Activated CD4-positive, CD25-positive, alpha-beta regulatory T cell treated with anti-CD3 and anti-CD28 coated beads, Interleukin-2, amount 50 U/mL, for 24 hours (primary cell): ENCODE measurements at regions not wholly inside any gene's neighbourhood (a gene's known extent, or its start where the extent isn't known, plus 50 kb on each side); places are given as distances from the start of the nearest gene placed in this dataset.
"Not testable (repeated sequence)": the region's sequence is repeated elsewhere in the genome, so short reads cannot be mapped to it uniquely, and the experiment has no call there.

Experiments
- ATAC-seq, 2 donors: fragments of 150-1000 bp; cut with Tn5 transposase; one replicate each; pipeline ENCODE4 v1.10.0; 2021; ENCODE audit warnings: mild to moderate bottlenecking in 1 of 2, moderate library complexity in 1 of 2

GRCh38 chr11:87754685-87755084, 420.6 kb downstream of the RAB38 start:
- no peak for ATAC-seq

- ATAC-seq = no peak
Observed at GRCh38 chr11:87753143-87753542, 422.1 kb downstream of the RAB38 start.

- no peak for ATAC-seq
Observed at GRCh38 chr11:87743007-87743406, 432.2 kb downstream of the RAB38 start.

- ATAC-seq = no peak
Observed at GRCh38 chr11:87740968-87741367, 434.3 kb downstream of the RAB38 start.

- ATAC-seq = no peak
Observed at GRCh38 chr11:87740451-87740850, 434.8 kb downstream of the RAB38 start.

- ATAC-seq = no peak
Observed at GRCh38 chr11:87739766-87740165, 435.5 kb downstream of the RAB38 start.

GRCh38 chr11:87739261-87739660, 436.0 kb downstream of the RAB38 start:
- no peak for ATAC-seq

- no peak for ATAC-seq
Observed at GRCh38 chr11:87736928-87737327, 438.3 kb downstream of the RAB38 start.

GRCh38 chr11:87726506-87726905, 448.7 kb downstream of the RAB38 start:
- ATAC-seq = no peak

GRCh38 chr11:87724358-87724757, 450.9 kb downstream of the RAB38 start:
- ATAC-seq = no peak

GRCh38 chr11:87722756-87723565, 452.3 kb downstream of the RAB38 start:
- no peak for ATAC-seq

- no peak for ATAC-seq
Observed at GRCh38 chr11:87719326-87720073, 455.7 kb downstream of the RAB38 start.

GRCh38 chr11:87712802-87713202, 462.4 kb downstream of the RAB38 start:
- ATAC-seq = no peak

GRCh38 chr11:87712391-87712790, 462.9 kb downstream of the RAB38 start:
- no peak for ATAC-seq

GRCh38 chr11:87703589-87703988, 471.7 kb downstream of the RAB38 start:
- not testable (repeated sequence) for ATAC-seq

GRCh38 chr11:87675993-87676392, 499.2 kb downstream of the RAB38 start:
- no peak for ATAC-seq

- no peak for ATAC-seq
Observed at GRCh38 chr11:87666730-87667129, 508.5 kb downstream of the RAB38 start.

- ATAC-seq = no peak
Observed at GRCh38 chr11:87662287-87662686, 513.0 kb downstream of the RAB38 start.

- no peak for ATAC-seq
Observed at GRCh38 chr11:87660926-87661660, 514.1 kb downstream of the RAB38 start.

- no peak for ATAC-seq
Observed at GRCh38 chr11:87659807-87660206, 515.4 kb downstream of the RAB38 start.

GRCh38 chr11:87645626-87646025, 529.6 kb downstream of the RAB38 start:
- ATAC-seq = no peak

GRCh38 chr11:87639753-87640364, 535.4 kb downstream of the RAB38 start:
- ATAC-seq = no peak

- ATAC-seq = no peak
Observed at GRCh38 chr11:87635001-87635400, 540.2 kb downstream of the RAB38 start.
